Fibroblast of the aortic adventitia (primary cell): ENCODE measurements at regions not wholly inside any gene's neighbourhood (a gene's known extent, or its start where the extent isn't known, plus 50 kb on each side); places are given as distances from the start of the nearest gene placed in this dataset.

Experiments used
- DNase-seq: peaks from one replicate; pipeline ENCODE4 v3.0.0-alpha.2; 2010; ENCODE audit warnings: low read depth
- H3K4me3 ChIP-seq: 2 replicates; pipeline ENCODE4 v1.5.1; 2011; ENCODE audit warnings: low read depth, mild to moderate bottlenecking, control low read depth, low read length, moderate library complexity
- CTCF ChIP-seq: IDR thresholded peaks from 2 replicates; pipeline ENCODE4 v1.5.1; 2011; ENCODE audit warnings: mild to moderate bottlenecking, low read length, control low read depth, inconsistent platforms; ENCODE audit not compliant: insufficient read depth

- DNase-seq = no peak
- no peak overlapping the region for H3K4me3 ChIP-seq
- TF ChIP-seq CTCF = no peak
These were observed 59.9 kb downstream of the GPR65 start for GRCh38 chr14:88064841-88065240.

DNA sequence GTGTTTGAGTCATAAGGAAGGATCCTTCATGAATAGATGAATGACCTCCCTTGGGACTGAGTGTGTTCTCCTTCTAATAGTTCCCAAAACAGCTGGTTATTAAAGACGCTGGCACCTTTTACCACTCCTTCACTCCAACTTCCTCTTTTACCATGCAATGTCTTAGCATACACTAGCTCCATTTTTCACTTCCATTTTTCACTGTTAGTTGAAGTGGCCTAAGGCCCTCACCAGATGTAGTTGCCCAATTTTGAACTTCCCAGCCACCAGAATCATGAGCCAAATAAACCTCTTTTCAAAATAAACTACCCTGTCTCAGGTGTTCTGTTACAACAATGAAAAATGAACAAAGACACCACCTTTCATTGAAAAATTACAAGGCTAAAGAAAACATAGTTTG is 64.7 kb downstream of the GPR65 start:
- TF ChIP-seq CTCF = no peak
- no peak overlapping the region for H3K4me3 ChIP-seq
- no peak for DNase-seq

GRCh38 chr14:88075269-88075981 is 70.5 kb downstream of the GPR65 start:
- no peak for TF ChIP-seq CTCF

DNA sequence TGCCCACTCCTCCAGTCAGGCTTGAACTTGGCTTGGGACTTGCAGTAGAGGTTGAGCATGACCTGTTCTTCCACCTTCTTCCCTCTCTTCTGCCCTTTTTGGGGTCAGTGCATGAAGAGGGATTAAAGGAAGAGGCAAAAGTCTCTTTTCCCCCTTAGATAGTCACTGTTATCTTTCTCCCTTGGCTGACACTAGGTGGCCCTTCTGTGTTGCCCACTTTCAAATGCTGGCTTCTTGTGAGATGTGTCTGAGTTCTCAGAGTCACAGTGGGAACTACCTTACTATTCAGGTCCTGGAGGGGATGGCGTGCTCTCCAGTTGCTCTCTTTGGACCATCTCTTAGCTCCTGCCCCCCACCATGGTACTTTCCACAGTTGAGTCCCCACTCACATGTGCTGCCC is 73.6 kb downstream of the GPR65 start:
- no peak for TF ChIP-seq CTCF
- H3K4me3 ChIP-seq = no peak overlapping the region
- DNase-seq = no peak

More at GRCh38 chr14:88075269-88075981, 70.5 kb downstream of the GPR65 start:
- DNase-seq = no peak
- H3K4me3 ChIP-seq = no peak overlapping the region

DNA sequence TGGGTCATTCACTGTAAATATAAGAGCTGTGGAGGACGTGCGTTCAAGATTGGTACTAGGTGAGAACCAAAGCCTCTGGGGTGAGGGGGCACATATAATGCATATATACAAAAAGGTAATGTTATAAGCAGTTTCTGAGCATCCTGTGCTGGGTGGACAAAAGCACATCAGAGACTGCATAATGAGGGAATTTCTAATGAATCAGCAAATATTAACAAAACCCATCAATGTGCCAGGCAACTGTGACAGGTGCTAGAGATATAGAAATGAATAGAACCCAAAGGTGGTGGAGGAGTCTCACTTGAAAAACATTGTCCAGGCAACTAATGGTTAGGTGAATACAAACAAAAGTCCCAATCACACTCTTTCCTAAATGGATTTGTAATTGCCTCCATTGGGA is 74.7 kb downstream of the GPR65 start:
- no peak for TF ChIP-seq CTCF
- no peak for DNase-seq
- no peak overlapping the region for H3K4me3 ChIP-seq

- no peak for TF ChIP-seq CTCF
- DNase-seq = no peak
- H3K4me3 ChIP-seq = no peak overlapping the region
These were observed 80.8 kb downstream of the GPR65 start for GRCh38 chr14:88085736-88086135.

DNA sequence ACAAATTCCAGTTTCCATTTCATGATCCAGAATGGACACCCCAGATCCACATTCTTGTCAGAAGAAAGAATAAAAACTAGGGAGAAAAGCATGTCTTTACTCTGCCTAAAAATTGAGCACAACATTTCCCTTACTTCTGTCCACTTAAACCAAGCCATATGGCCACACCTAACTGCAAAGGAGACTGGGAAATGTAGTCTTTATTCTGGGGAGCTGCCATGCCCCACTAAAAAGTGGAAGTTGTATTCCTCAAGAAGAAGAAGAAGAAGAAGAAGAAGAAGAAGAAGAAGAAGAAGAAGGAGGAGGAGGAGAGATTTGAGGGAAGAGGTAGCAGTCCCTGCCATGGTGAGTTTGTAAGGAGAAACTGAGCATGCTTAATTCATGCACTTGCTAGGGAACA is 84.5 kb downstream of the GPR65 start:
- no peak for TF ChIP-seq CTCF
- H3K4me3 ChIP-seq = no peak overlapping the region
- no peak for DNase-seq
